GM23248 (cell line): ENCODE measurements at regions not wholly inside any gene's neighbourhood (a gene's known extent, or its start where the extent isn't known, plus 50 kb on each side); places are given as distances from the start of the nearest gene placed in this dataset.

Source experiments
- DNase-seq: peaks from one replicate; pipeline ENCODE4 v3.0.0-alpha.2; 2015
- H2AFZ ChIP-seq: fragments of 200-600 bp; sonication (generic); 2 replicates; pipeline ENCODE4 v1.6.1; 2016; ENCODE audit warnings: antibody characterized with exemption
- H3F3A ChIP-seq: fragments of 200-600 bp; sonication (generic); 2 replicates; pipeline ENCODE4 v1.6.1; 2016; ENCODE audit warnings: mild to moderate bottlenecking, antibody characterized with exemption, mixed run types; ENCODE audit not compliant: insufficient read depth
- H3K27ac ChIP-seq: fragments of 200-600 bp; sonication (generic); 2 replicates; pipeline ENCODE4 v1.5.1; 2016; ENCODE audit warnings: mild to moderate bottlenecking
- H3K27me3 ChIP-seq: fragments of 200-600 bp; sonication (generic); replicated peaks from 2 replicates; pipeline ENCODE4 v1.6.1; 2016; ENCODE audit warnings: mild to moderate bottlenecking; ENCODE audit not compliant: insufficient read depth
- H3K36me3 ChIP-seq: fragments of 200-600 bp; sonication (generic); 2 replicates; pipeline ENCODE4 v1.6.1; 2016; ENCODE audit warnings: low read depth, mild to moderate bottlenecking
- H3K4me1 ChIP-seq: fragments of 200-600 bp; sonication (generic); 2 replicates; pipeline ENCODE4 v1.6.1; 2016; ENCODE audit warnings: mild to moderate bottlenecking; ENCODE audit not compliant: insufficient read depth
- H3K4me2 ChIP-seq: fragments of 200-600 bp; sonication (generic); one replicate; pipeline ENCODE4 v1.6.1; 2016; ENCODE audit warnings: mild to moderate bottlenecking; ENCODE audit not compliant: unreplicated experiment
- H3K4me3 ChIP-seq: fragments of 200-600 bp; sonication (generic); 2 replicates; pipeline ENCODE4 v1.5.1; 2016; ENCODE audit warnings: mild to moderate bottlenecking
- H3K79me2 ChIP-seq: fragments of 200-600 bp; sonication (generic); 2 replicates; pipeline ENCODE4 v1.6.1; 2016; ENCODE audit warnings: mild to moderate bottlenecking; ENCODE audit not compliant: insufficient read depth
- H3K9ac ChIP-seq: fragments of 200-600 bp; sonication (generic); 2 replicates; pipeline ENCODE4 v1.6.1; 2016; ENCODE audit warnings: mild to moderate bottlenecking
- H3K9me2 ChIP-seq: fragments of 200-600 bp; sonication (generic); 2 replicates; pipeline ENCODE4 v1.6.1; 2016; ENCODE audit warnings: mixed run types, mild to moderate bottlenecking, moderate library complexity; ENCODE audit not compliant: insufficient read depth
- H3K9me3 ChIP-seq: fragments of 200-600 bp; sonication (generic); one replicate; pipeline ENCODE4 v1.6.1; 2017; ENCODE audit warnings: low read depth
- H4K20me1 ChIP-seq: fragments of 200-600 bp; sonication (generic); 2 replicates; pipeline ENCODE4 v1.6.0; 2016; ENCODE audit not compliant: insufficient read depth
- EZH2 ChIP-seq: fragments of 200-600 bp; sonication (generic); IDR thresholded peaks from 2 replicates; pipeline ENCODE4 v1.6.1; 2018; ENCODE audit warnings: antibody characterized with exemption, mild to moderate bottlenecking; ENCODE audit not compliant: insufficient read depth, poor library complexity, severe bottlenecking
- EZH2phosphoT487 ChIP-seq: fragments of 200-600 bp; sonication (generic); IDR thresholded peaks from 2 replicates; pipeline ENCODE4 v1.6.1; 2018; ENCODE audit warnings: antibody characterized with exemption, moderate library complexity, mild to moderate bottlenecking, low read depth; ENCODE audit not compliant: insufficient read depth
- WGBS, 2 experiments: methylation state at CpG; one replicate each; pipeline ENCODE4 v1.1.6; 2015 to 2017; ENCODE audit warnings: low lambda C conversion rate in 2 of 2, low coverage in 1 of 2; ENCODE audit errors: missing lambda C conversion rate in 2 of 2; 5-methylcytosine and 5-hydroxymethylcytosine counted together
- in situ Hi-C: fragments of 300-500 bp; cut with MboI; formaldehyde crosslinking; loops from 2 replicates; pipeline ENCODE4 v1.15.0; 2020

GRCh38 chr21:26686278-26686677 lies 113.2 kb upstream of the CYYR1 start:
- DNase-seq: peak; percentile 37
- Histone ChIP-seq H3K27me3 (no peaks in the 10 kb centered on the region), H3K27ac (no peak overlapping the region), H3K9ac (no peak overlapping the region), H3K9me2 (no peaks in the 10 kb centered on the region), H3K36me3 (no peaks in the 10 kb centered on the region), H3K79me2 (no peaks in the 10 kb centered on the region), H3K4me3 (no peak overlapping the region), H3K9me3 (no peaks in the 10 kb centered on the region), H3K4me2 (no peak overlapping the region), H3F3A (no peaks in the 10 kb centered on the region), H2AFZ (no peak overlapping the region), H3K4me1 (no peaks in the 10 kb centered on the region), H4K20me1 (no peaks in the 10 kb centered on the region)
- in situ Hi-C loops: no loop called here
- TF ChIP-seq EZH2: no peak
- no peak for TF ChIP-seq EZH2phosphoT487
- 46 to 47% methylated on average over 3 of the region's 3 CpGs for WGBS, 2 experiments

- Histone ChIP-seq H4K20me1 (no peaks in the 10 kb centered on the region), H3K27ac (no peak overlapping the region), H3F3A (no peaks in the 10 kb centered on the region), H3K9ac (no peak overlapping the region), H3K79me2 (no peaks in the 10 kb centered on the region), H3K4me2 (no peak overlapping the region), H3K4me3 (no peak overlapping the region), H3K36me3 (no peaks in the 10 kb centered on the region), H3K27me3 (no peaks in the 10 kb centered on the region), H2AFZ (no peak overlapping the region), H3K9me2 (no peaks in the 10 kb centered on the region), H3K9me3 (no peaks in the 10 kb centered on the region), H3K4me1 (no peaks in the 10 kb centered on the region)
- WGBS, 2 experiments: 36 to 43% methylated on average over 4 of the region's 4 CpGs
- in situ Hi-C loops: no loop called here
- no peak for DNase-seq
- no peak for TF ChIP-seq EZH2phosphoT487
- TF ChIP-seq EZH2: no peak
Observed at GRCh38 chr21:26684889-26685288, 111.8 kb upstream of the CYYR1 start.

DNA sequence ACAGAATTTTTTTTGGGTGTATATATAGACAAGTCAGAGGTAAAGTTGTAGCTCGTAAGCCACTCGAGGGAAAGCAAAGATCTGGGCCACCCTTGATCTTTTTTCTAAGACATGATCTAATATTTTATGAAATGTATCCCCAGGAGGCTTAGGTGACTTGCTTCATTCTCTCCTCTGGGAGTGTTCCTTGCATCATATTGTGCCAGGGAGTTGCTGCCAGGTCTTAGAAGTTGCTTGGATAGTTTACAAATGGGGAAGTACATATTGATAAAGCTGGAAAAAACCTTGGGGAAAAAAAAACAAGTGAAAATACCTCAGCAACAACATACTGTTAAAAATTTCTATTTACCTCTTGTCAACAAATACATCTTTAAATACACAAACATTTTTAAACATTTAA lies 110.9 kb upstream of the CYYR1 start:
- 34 to 55% methylated on average over 2 of the region's 2 CpGs for WGBS, 2 experiments
- in situ Hi-C loops: no loop called here
- no peak for DNase-seq

DNA sequence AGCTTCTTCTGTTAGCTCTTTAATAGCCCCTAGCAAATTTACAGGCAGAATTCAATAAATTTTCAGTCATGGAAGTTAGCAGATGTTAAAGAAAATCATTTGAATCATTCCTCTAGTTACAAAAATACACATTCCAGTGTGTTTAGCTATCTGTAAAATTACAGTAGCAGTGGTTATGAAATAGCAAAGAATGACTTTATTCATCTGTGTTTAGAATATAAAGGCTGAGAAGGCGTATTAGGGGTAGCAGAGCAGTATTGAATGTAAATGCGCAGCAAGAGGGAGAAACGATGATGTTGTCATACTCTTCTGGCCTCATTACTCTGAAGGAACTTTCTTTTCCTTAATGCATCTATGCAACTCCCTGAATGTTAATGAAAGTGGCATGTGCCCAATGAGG lies 106.2 kb upstream of the CYYR1 start:
- peak; percentile 1 for DNase-seq
- no peaks in the 10 kb centered on the region for H3F3A ChIP-seq
- 68 to 78% methylated on average over 3 of the region's 3 CpGs for WGBS, 2 experiments
- H3K27me3 ChIP-seq: 0 out of 2 replicates have a peak, but pooled peaks cover 4% of the 10 kb centered on the region
- no peak overlapping the region for H3K27ac ChIP-seq
- no peak for TF ChIP-seq EZH2phosphoT487
- TF ChIP-seq EZH2: no peak
- no peak overlapping the region for H3K4me3 ChIP-seq
- H3K79me2 ChIP-seq: no peaks in the 10 kb centered on the region
- H3K9ac ChIP-seq: no peak overlapping the region
- no peaks in the 10 kb centered on the region for H3K9me2 ChIP-seq
- H3K36me3 ChIP-seq: no peaks in the 10 kb centered on the region
- no peak overlapping the region for H2AFZ ChIP-seq
- no peaks in the 10 kb centered on the region for H3K9me3 ChIP-seq
- H4K20me1 ChIP-seq: no peaks in the 10 kb centered on the region
- in situ Hi-C loops: no loop called here
- H3K4me2 ChIP-seq: no peak overlapping the region
- H3K4me1 ChIP-seq: no peaks in the 10 kb centered on the region

More for the DNA sequence above, 110.9 kb upstream of the CYYR1 start:
- no peaks in the 10 kb centered on the region for H3K4me1 ChIP-seq
- no peaks in the 10 kb centered on the region for H3F3A ChIP-seq
- TF ChIP-seq EZH2phosphoT487: no peak
- TF ChIP-seq EZH2: no peak
- H3K27ac ChIP-seq: no peak overlapping the region
- H3K4me3 ChIP-seq: no peak overlapping the region
- H3K9ac ChIP-seq: no peak overlapping the region
- no peak overlapping the region for H2AFZ ChIP-seq
- no peak overlapping the region for H3K4me2 ChIP-seq
- H4K20me1 ChIP-seq: no peaks in the 10 kb centered on the region
- H3K9me2 ChIP-seq: no peaks in the 10 kb centered on the region
- no peaks in the 10 kb centered on the region for H3K27me3 ChIP-seq
- H3K9me3 ChIP-seq: no peaks in the 10 kb centered on the region
- H3K36me3 ChIP-seq: no peaks in the 10 kb centered on the region
- H3K79me2 ChIP-seq: no peaks in the 10 kb centered on the region

GRCh38 chr21:26674323-26674722 lies 101.2 kb upstream of the CYYR1 start:
- no peaks in the 10 kb centered on the region for H4K20me1 ChIP-seq
- no peak overlapping the region for H3K4me3 ChIP-seq
- H3K27me3 ChIP-seq: 0 out of 2 replicates have a peak, but pooled peaks cover 4% of the 10 kb centered on the region
- H3K9me2 ChIP-seq: no peaks in the 10 kb centered on the region
- H3K4me1 ChIP-seq: no peaks in the 10 kb centered on the region
- no peaks in the 10 kb centered on the region for H3K36me3 ChIP-seq
- H3K27ac ChIP-seq: no peak overlapping the region
- H3K4me2 ChIP-seq: no peak overlapping the region
- no peaks in the 10 kb centered on the region for H3F3A ChIP-seq
- no peaks in the 10 kb centered on the region for H3K79me2 ChIP-seq
- no peak for DNase-seq
- in situ Hi-C loops: no loop called here
- H3K9ac ChIP-seq: no peak overlapping the region
- TF ChIP-seq EZH2 (no peak), EZH2phosphoT487 (no peak)
- WGBS, 2 experiments: 28 to 30% methylated on average over 5 of the region's 5 CpGs
- H2AFZ ChIP-seq: no peak overlapping the region
- H3K9me3 ChIP-seq: no peaks in the 10 kb centered on the region
